H1 (cell line): ENCODE measurements at regions not wholly inside any gene's neighbourhood (a gene's known extent, or its start where the extent isn't known, plus 50 kb on each side); places are given as distances from the start of the nearest gene placed in this dataset.

ENCODE experiments used
- CTCF ChIA-PET: fragments of 300-600 bp; sonication (Branson Sonifier 250); formaldehyde crosslinking; loops from one replicate; lab custom pipeline; 2021; ENCODE audit not compliant: partially characterized antibody; lab: Charles Lee
- POLR2A ChIA-PET: fragments of 300-600 bp; sonication (Branson Sonifier 250); formaldehyde crosslinking; loops from one replicate; lab custom pipeline; 2021; ENCODE audit warnings: inconsistent platforms; ENCODE audit not compliant: partially characterized antibody; lab: Charles Lee
- DNase-seq, 2 experiments: peaks; one replicate each; pipeline versions ENCODE4 v3.0.0 to v3.0.0-alpha.2; 2010 to 2022; ENCODE audit warnings: low spot score in 2 of 2, low read depth in 1 of 2, mixed read lengths in 1 of 2
- FAIRE-seq: peaks from 2 replicates; lab custom pipeline; 2011; peaks lifted over from hg19 to GRCh38; lab: Jason Lieb, UNC
- H2AFZ ChIP-seq: 2 replicates; pipeline ENCODE4 v1.8.1; 2012; ENCODE audit warnings: low read length, inconsistent platforms
- H2AK5ac ChIP-seq: 2 replicates; pipeline ENCODE4 v1.6.1; 2013; ENCODE audit warnings: low read depth, low read length
- H2BK120ac ChIP-seq: replicated peaks from 2 replicates; pipeline ENCODE3; 2013; ENCODE audit warnings: low read depth, low read length, inconsistent platforms
- H2BK12ac ChIP-seq: 2 replicates; pipeline ENCODE4 v1.6.1; 2013; ENCODE audit warnings: low read depth, low read length
- H2BK15ac ChIP-seq: 2 replicates; pipeline ENCODE4 v1.6.1; 2013; ENCODE audit warnings: low read length
- H2BK20ac ChIP-seq: 2 replicates; pipeline ENCODE4 v1.6.1; 2013; ENCODE audit warnings: low read length
- H2BK5ac ChIP-seq: 2 replicates; pipeline ENCODE4 v1.6.1; 2013; ENCODE audit warnings: low read depth, low read length
- H3K14ac ChIP-seq: 2 replicates; pipeline ENCODE4 v1.6.1; 2013; ENCODE audit warnings: inconsistent platforms; ENCODE audit not compliant: insufficient read length
- H3K18ac ChIP-seq: 2 replicates; pipeline ENCODE4 v1.6.1; 2013; ENCODE audit warnings: low read length; ENCODE audit errors: extremely low read depth
- H3K23ac ChIP-seq: 2 replicates; pipeline ENCODE4 v1.6.1; 2013; ENCODE audit warnings: inconsistent platforms; ENCODE audit not compliant: insufficient read length
- H3K23me2 ChIP-seq: 2 replicates; pipeline ENCODE4 v1.6.1; 2013; ENCODE audit warnings: low read depth, low read length
- H3K27ac ChIP-seq: 2 replicates; pipeline ENCODE4 v1.6.1; 2011; ENCODE audit warnings: low read depth, low read length, inconsistent platforms
- H3K27me3 ChIP-seq, 4 experiments: replicated peaks in 1 of 4; 1 replicate in 1 of 4; 2 replicates in 3 of 4; pipeline versions ENCODE4 v1.6.1 to v1.8.1; 2011 to 2013; ENCODE audit warnings: low read length in 3 of 4, mild to moderate bottlenecking in 3 of 4, inconsistent platforms in 2 of 4, mixed read lengths in 2 of 4, moderate library complexity in 1 of 4; ENCODE audit not compliant: control insufficient read depth in 3 of 4, insufficient read depth in 3 of 4; ENCODE audit errors: extremely low read depth in 1 of 4
- H3K36me3 ChIP-seq, 4 experiments: 2 replicates each; pipeline versions ENCODE4 v1.6.1 to v1.8.1; 2011 to 2013; ENCODE audit warnings: mild to moderate bottlenecking in 4 of 4, low read length in 3 of 4, moderate library complexity in 2 of 4, control low read depth in 1 of 4, inconsistent platforms in 1 of 4; ENCODE audit not compliant: insufficient read depth in 4 of 4, control insufficient read depth in 2 of 4
- H3K4ac ChIP-seq: replicated peaks from 2 replicates; pipeline ENCODE3; 2013; ENCODE audit warnings: low read length, low read depth, mixed read lengths, inconsistent platforms; ENCODE audit not compliant: insufficient read length
- H3K4me1 ChIP-seq, 4 experiments: replicated peaks in 1 of 4; 1 replicate in 1 of 4; 2 replicates in 3 of 4; pipeline versions ENCODE4 v1.6.1 to v1.8.1; 2011 to 2013; ENCODE audit warnings: low read length in 3 of 4, inconsistent platforms in 2 of 4, mixed read lengths in 1 of 4; ENCODE audit not compliant: insufficient read depth in 4 of 4, control insufficient read depth in 3 of 4
- H3K4me2 ChIP-seq, 2 experiments: 2 replicates each; pipeline versions ENCODE4 v1.6.1 to v1.8.1; 2011 to 2013; ENCODE audit warnings: low read depth in 2 of 2, low read length in 2 of 2, control low read depth in 1 of 2, inconsistent platforms in 1 of 2, mild to moderate bottlenecking in 1 of 2; ENCODE audit not compliant: insufficient read depth in 1 of 2
- H3K4me3 ChIP-seq, 4 experiments: fragments of 200-600, 300-600 bp in 1 of 4; sonication (generic), shearing (Covaris generic), sonication (Bioruptor Twin) in 1 of 4; 2 replicates each; pipeline versions ENCODE4 v1.5.1 to v1.8.1; 2011 to 2016; ENCODE audit warnings: low read length in 4 of 4, low read depth in 3 of 4, control low read depth in 2 of 4, inconsistent platforms in 2 of 4, mild to moderate bottlenecking in 2 of 4, mixed read lengths in 1 of 4, moderate library complexity in 1 of 4; ENCODE audit not compliant: insufficient read depth in 2 of 4; ENCODE audit errors: extremely low read depth in 1 of 4
- H3K56ac ChIP-seq: replicated peaks from 2 replicates; pipeline ENCODE3; 2013; ENCODE audit warnings: low read depth, mild to moderate bottlenecking, mixed read lengths, low read length, inconsistent platforms; ENCODE audit not compliant: insufficient read length
- H3K79me1 ChIP-seq: 2 replicates; pipeline ENCODE4 v1.6.1; 2013; ENCODE audit warnings: low read depth, low read length, control low read depth
- H3K79me2 ChIP-seq, 2 experiments: 2 replicates each; pipeline versions ENCODE4 v1.6.1 to v1.8.1; 2012 to 2013; ENCODE audit warnings: low read length in 2 of 2, mild to moderate bottlenecking in 2 of 2, inconsistent platforms in 1 of 2; ENCODE audit not compliant: insufficient read depth in 2 of 2, control insufficient read depth in 1 of 2
- H3K9ac ChIP-seq, 4 experiments: replicated peaks in 1 of 4; 1 replicate in 1 of 4; 2 replicates in 3 of 4; pipeline versions ENCODE4 v1.6.1 to v1.8.1; 2011 to 2013; ENCODE audit warnings: low read depth in 3 of 4, low read length in 3 of 4, control low read depth in 2 of 4, mild to moderate bottlenecking in 2 of 4, moderate library complexity in 2 of 4, inconsistent platforms in 1 of 4; ENCODE audit errors: extremely low read depth in 1 of 4
- H3K9me3 ChIP-seq, 2 experiments: 2 replicates each; pipeline versions ENCODE4 v1.6.1 to v1.8.1; 2012 to 2013; ENCODE audit warnings: mild to moderate bottlenecking in 2 of 2, moderate library complexity in 2 of 2, control low read depth in 1 of 2, inconsistent platforms in 1 of 2, low read depth in 1 of 2, low read length in 1 of 2, mixed read lengths in 1 of 2; ENCODE audit not compliant: insufficient read depth in 2 of 2
- H4K20me1 ChIP-seq, 2 experiments: replicated peaks in 1 of 2; 2 replicates each; pipeline versions ENCODE3 to v1.8.1; 2011 to 2013; ENCODE audit warnings: inconsistent platforms in 2 of 2, low read length in 2 of 2, mild to moderate bottlenecking in 1 of 2; ENCODE audit not compliant: insufficient read depth in 2 of 2, control insufficient read depth in 1 of 2
- H4K5ac ChIP-seq: 2 replicates; pipeline ENCODE4 v1.6.1; 2013; ENCODE audit warnings: low read length, low read depth, mixed read lengths, inconsistent platforms; ENCODE audit not compliant: insufficient read length
- H4K8ac ChIP-seq: 2 replicates; pipeline ENCODE4 v1.8.0; 2013; ENCODE audit warnings: mild to moderate bottlenecking, moderate library complexity, low read length, inconsistent platforms; ENCODE audit not compliant: insufficient read depth; ENCODE audit errors: extremely low read depth
- H4K91ac ChIP-seq: replicated peaks from 2 replicates; pipeline ENCODE3; 2013; ENCODE audit warnings: low read length, mixed read lengths, inconsistent platforms; ENCODE audit not compliant: insufficient read length
- CBX5 ChIP-seq: fragments of 300-800, 300-1000 bp; sonication (generic); IDR thresholded peaks from 2 replicates; pipeline ENCODE4 v1.7.1; 2016; ENCODE audit warnings: antibody characterized with exemption, low read length, low read depth
- EP300 ChIP-seq, 2 experiments: IDR thresholded peaks; 1 replicate in 1 of 2; 2 replicates in 1 of 2; pipeline ENCODE4 v1.6.1; 2011 to 2012; ENCODE audit warnings: low read depth in 2 of 2, low read length in 2 of 2, mild to moderate bottlenecking in 2 of 2, borderline replicate concordance in 1 of 2, inconsistent platforms in 1 of 2, moderate library complexity in 1 of 2
- JUND ChIP-seq: IDR thresholded peaks from 2 replicates; pipeline ENCODE4 v1.6.1; 2011; ENCODE audit warnings: mild to moderate bottlenecking, improper control_type of control experiment, low read length
- KDM4A ChIP-seq: IDR thresholded peaks from one replicate; pipeline ENCODE4 v1.7.1; 2012; ENCODE audit warnings: low read depth, mild to moderate bottlenecking, moderate library complexity, low read length, inconsistent platforms; ENCODE audit not compliant: severe bottlenecking
- TCF12 ChIP-seq: IDR thresholded peaks from 2 replicates; pipeline ENCODE4 v1.6.1; 2011; ENCODE audit warnings: low read depth, mild to moderate bottlenecking, low read length
- YY1 ChIP-seq: IDR thresholded peaks from 2 replicates; pipeline ENCODE4 v1.6.1; 2011; ENCODE audit warnings: low read depth, mild to moderate bottlenecking, low read length
- WGBS, 2 experiments: shearing (Covaris generic) in 1 of 2; methylation state at CpG; one replicate each; pipeline versions ENCODE4 v1.1.6 to v1.1.7; 2013 to 2015; ENCODE audit warnings: low lambda C conversion rate in 2 of 2, mixed read lengths in 2 of 2, inconsistent platforms in 1 of 2, low coverage in 1 of 2, missing lambda C conversion rate in 1 of 2; ENCODE audit not compliant: insufficient replicate concordance in 2 of 2, insufficient coverage in 1 of 2, insufficient read length in 1 of 2; ENCODE audit errors: extremely low coverage in 1 of 2, missing lambda C conversion rate in 1 of 2; 5-methylcytosine and 5-hydroxymethylcytosine counted together

- CTCF ChIA-PET = no interaction called here
- no peak overlapping the region for H4K91ac ChIP-seq
- no peak for FAIRE-seq
Observed at GRCh38 chr10:27413831-27414348, 90.2 kb upstream of the RAB18 start.

More at GRCh38 chr10:27413831-27414348, 90.2 kb upstream of the RAB18 start:
- Histone ChIP-seq H4K8ac (no peak overlapping the region), H2BK12ac (no peak overlapping the region), H3K14ac (no peak overlapping the region), H3K9ac (no peak overlapping the region), H3K56ac (no peak overlapping the region), H3K27ac (no peak overlapping the region), H2BK15ac (no peak overlapping the region), H3K27me3 (no peaks in the 10 kb centered on the region), H3K4me1 (no peaks in the 10 kb centered on the region), H3K4ac (no peak overlapping the region), H3K23me2 (no peaks in the 10 kb centered on the region), H2BK20ac (no peak overlapping the region), H2BK120ac (no peak overlapping the region), H2BK5ac (no peak overlapping the region), H2AK5ac (no peak overlapping the region), H3K79me2 (no peaks in the 10 kb centered on the region), H2AFZ (no peak overlapping the region), H3K18ac (no peak overlapping the region), H3K79me1 (no peaks in the 10 kb centered on the region), H3K9me3 (peaks cover 12 to 17% of the 10 kb centered on the region in 2 experiments; a peak in 3 of 4 replicates), H3K4me3 (no peak overlapping the region), H4K5ac (no peak overlapping the region), H4K20me1 (no peaks in the 10 kb centered on the region), H3K23ac (no peak overlapping the region), H3K4me2 (no peak overlapping the region), H3K36me3 (no peaks in the 10 kb centered on the region)
- no peak for DNase-seq
- WGBS, 2 experiments = 94% methylated on average over 11 of the region's 34 CpGs; no CpG with 5 or more reads in 1 of the 2 experiments
- TF ChIP-seq TCF12 (no peak), EP300 (IDR thresholded peaks at IDR 0.05; ENCODE audit: borderline replicate concordance in 1 of 2, low read depth in 2 of 2, low read length in 2 of 2) (no peak), CBX5 (no peak), JUND (no peak), YY1 (no peak), KDM4A (no peak)
- POLR2A ChIA-PET = no interaction called here
